GM19351 (cell line): ENCODE measurements at regions not wholly inside any gene's neighbourhood (a gene's known extent, or its start where the extent isn't known, plus 50 kb on each side); places are given as distances from the start of the nearest gene placed in this dataset.

Source experiments
- ATAC-seq: cut with Tn5 transposase; IDR thresholded peaks from one replicate; pipeline ENCODE4 v1.9.1; 2021; ENCODE audit warnings: mild to moderate bottlenecking, moderate library complexity; ENCODE audit not compliant: unreplicated experiment

GRCh38 chr3:80543154-80543553, 775.4 kb upstream of the ROBO1 start:
- no peak for ATAC-seq

- no peak for ATAC-seq
Observed at GRCh38 chr3:80542456-80542855, 774.7 kb upstream of the ROBO1 start.

GRCh38 chr3:80537680-80538079, 769.9 kb upstream of the ROBO1 start:
- ATAC-seq: no peak

- no peak for ATAC-seq
Observed at GRCh38 chr3:80535286-80535685, 767.5 kb upstream of the ROBO1 start.

- no peak for ATAC-seq
Observed at GRCh38 chr3:80533553-80533952, 765.8 kb upstream of the ROBO1 start.

GRCh38 chr3:80526153-80526552, 758.4 kb upstream of the ROBO1 start:
- no peak for ATAC-seq

- ATAC-seq: no peak
Observed at GRCh38 chr3:80521081-80521480, 753.3 kb upstream of the ROBO1 start.

GRCh38 chr3:80519436-80519835, 751.6 kb upstream of the ROBO1 start:
- ATAC-seq: no peak

GRCh38 chr3:80496452-80496851, 728.7 kb upstream of the ROBO1 start:
- no peak for ATAC-seq

- no peak for ATAC-seq
Observed at GRCh38 chr3:80492162-80492561, 724.4 kb upstream of the ROBO1 start.

- ATAC-seq: no peak
Observed at GRCh38 chr3:80472961-80473360, 705.2 kb upstream of the ROBO1 start.

- no peak for ATAC-seq
Observed at GRCh38 chr3:80472459-80472858, 704.7 kb upstream of the ROBO1 start.

GRCh38 chr3:80470433-80470832, 702.6 kb upstream of the ROBO1 start:
- ATAC-seq: no peak

GRCh38 chr3:80465746-80466145, 697.9 kb upstream of the ROBO1 start:
- ATAC-seq: no peak

- no peak for ATAC-seq
Observed at GRCh38 chr3:80451393-80451792, 683.6 kb upstream of the ROBO1 start.

GRCh38 chr3:80445641-80446040, 677.8 kb upstream of the ROBO1 start:
- no peak for ATAC-seq

- ATAC-seq: no peak
Observed at GRCh38 chr3:80445053-80445452, 677.3 kb upstream of the ROBO1 start.

GRCh38 chr3:80439490-80439889, 671.7 kb upstream of the ROBO1 start:
- ATAC-seq: no peak

GRCh38 chr3:80434366-80434765, 666.6 kb upstream of the ROBO1 start:
- no peak for ATAC-seq

GRCh38 chr3:80424951-80425350, 657.2 kb upstream of the ROBO1 start:
- ATAC-seq: no peak

- ATAC-seq: no peak
Observed at GRCh38 chr3:80408030-80408721, 640.4 kb upstream of the ROBO1 start.

- ATAC-seq: no peak
Observed at GRCh38 chr3:80405618-80406017, 637.8 kb upstream of the ROBO1 start.

GRCh38 chr3:80395023-80395422, 627.2 kb upstream of the ROBO1 start:
- no peak for ATAC-seq
